SK-N-SH (cell line): ENCODE measurements at regions not wholly inside any gene's neighbourhood (a gene's known extent, or its start where the extent isn't known, plus 50 kb on each side); places are given as distances from the start of the nearest gene placed in this dataset.

Experiments
- CTCF ChIA-PET: fragments of 300-600, 350-600 bp; formaldehyde crosslinking; extraction: SDS; loops from one replicate; lab custom pipeline; 2021; lab: Yijun Ruan, JAX
- POLR2A ChIA-PET: fragments of 350-600 bp; sonication (Branson Sonifier 250); formaldehyde crosslinking; extraction: SDS; loops from one replicate; lab custom pipeline; 2020; ENCODE audit warnings: antibody characterized with exemption, inconsistent platforms; lab: Yijun Ruan, JAX
- DNase-seq: peaks from one replicate; pipeline ENCODE4 v3.0.0; 2012
- H2AFZ ChIP-seq: fragments of 200-600 bp; sonication (generic); 2 replicates; pipeline ENCODE4 v1.8.1; 2016; ENCODE audit warnings: antibody characterized with exemption, mild to moderate bottlenecking, low read depth
- H3F3A ChIP-seq: fragments of 200-600 bp; sonication (generic); replicated peaks from 2 replicates; pipeline ENCODE3; 2016; ENCODE audit warnings: antibody characterized with exemption, mild to moderate bottlenecking; ENCODE audit not compliant: insufficient read depth
- H3K27ac ChIP-seq, 2 experiments: fragments of 200-500 bp in 1 of 2; fragments of 200-600 bp in 1 of 2; sonication (Bioruptor generic) in 1 of 2; sonication (generic), shearing (Covaris generic) in 1 of 2; 2 replicates each; pipeline versions ENCODE4 v1.5.1 to v1.6.1; 2014 to 2016; ENCODE audit warnings: low read depth in 2 of 2, inconsistent platforms in 1 of 2, low read length in 1 of 2, mild to moderate bottlenecking in 1 of 2, mixed read lengths in 1 of 2
- H3K27me3 ChIP-seq: fragments of 200-600 bp; sonication (generic), shearing (Covaris generic); 2 replicates; pipeline ENCODE4 v1.6.1; 2016; ENCODE audit warnings: mixed run types; ENCODE audit not compliant: insufficient read depth
- H3K36me3 ChIP-seq, 2 experiments: fragments of 200-500 bp in 1 of 2; fragments of 200-600 bp in 1 of 2; sonication (Bioruptor generic) in 1 of 2; sonication (generic) in 1 of 2; replicated peaks in 1 of 2; 2 replicates each; pipeline versions ENCODE3 to v1.5.1; 2014 to 2016; ENCODE audit warnings: low read length in 1 of 2, mild to moderate bottlenecking in 1 of 2; ENCODE audit not compliant: insufficient read depth in 2 of 2, control insufficient read depth in 1 of 2
- H3K4me1 ChIP-seq, 2 experiments: fragments of 200-500 bp in 1 of 2; fragments of 200-600 bp in 1 of 2; sonication (Bioruptor generic) in 1 of 2; sonication (generic), shearing (Covaris generic) in 1 of 2; 2 replicates each; pipeline versions ENCODE4 v1.5.1 to v1.6.1; 2014 to 2016; ENCODE audit warnings: low read depth in 1 of 2, low read length in 1 of 2, mixed run types in 1 of 2; ENCODE audit not compliant: insufficient read depth in 2 of 2, control insufficient read depth in 1 of 2
- H3K4me2 ChIP-seq: fragments of 200-600 bp; sonication (generic), shearing (Covaris generic); 2 replicates; pipeline ENCODE4 v1.6.1; 2017; ENCODE audit warnings: mixed run types
- H3K4me3 ChIP-seq, 2 experiments: fragments of 200-500 bp in 1 of 2; fragments of 200-600 bp in 1 of 2; sonication (Bioruptor generic) in 1 of 2; sonication (generic), shearing (Covaris generic) in 1 of 2; 2 replicates each; pipeline versions ENCODE4 v1.5.1 to v1.8.1; 2014 to 2016; ENCODE audit warnings: low read depth in 2 of 2, inconsistent platforms in 1 of 2, low read length in 1 of 2, mild to moderate bottlenecking in 1 of 2, mixed read lengths in 1 of 2, moderate library complexity in 1 of 2
- H3K79me2 ChIP-seq: fragments of 200-600 bp; sonication (generic); 2 replicates; pipeline ENCODE4 v1.8.1; 2017; ENCODE audit warnings: mild to moderate bottlenecking; ENCODE audit not compliant: insufficient read depth
- H3K9ac ChIP-seq: fragments of 200-600 bp; sonication (generic); 2 replicates; pipeline ENCODE4 v1.6.1; 2017; ENCODE audit warnings: mixed run types
- H3K9me2 ChIP-seq: fragments of 200-600 bp; sonication (generic); 2 replicates; pipeline ENCODE4 v1.6.1; 2017; ENCODE audit warnings: mixed run types
- H3K9me3 ChIP-seq: fragments of 200-600 bp; sonication (generic); 2 replicates; pipeline ENCODE4 v1.6.1; 2017; ENCODE audit warnings: mixed run types, mild to moderate bottlenecking, moderate library complexity
- H4K20me1 ChIP-seq: fragments of 200-600 bp; sonication (generic); 2 replicates; pipeline ENCODE4 v1.6.1; 2017; ENCODE audit warnings: mild to moderate bottlenecking, mixed run types; ENCODE audit not compliant: insufficient read depth
- CHD2 ChIP-seq: fragments of 150-350 bp; IDR thresholded peaks from 2 replicates; pipeline ENCODE4 v1.6.1; 2018; ENCODE audit warnings: low read length; ENCODE audit not compliant: partially characterized antibody
- ELF1 ChIP-seq: IDR thresholded peaks from 2 replicates; pipeline ENCODE4 v1.4.0; 2012
- EP300 ChIP-seq, 2 experiments: IDR thresholded peaks; 2 replicates each; pipeline versions ENCODE4 v1.4.0 to v1.6.1; 2012; ENCODE audit warnings: borderline replicate concordance in 1 of 2, low read depth in 1 of 2, low read length in 1 of 2
- EZH2phosphoT487 ChIP-seq: fragments of 200-600 bp; sonication (generic); IDR thresholded peaks from 2 replicates; pipeline ENCODE4 v1.6.1; 2017; ENCODE audit warnings: low read depth, mixed run types, mild to moderate bottlenecking, antibody characterized with exemption, moderate library complexity, borderline replicate concordance
- FOXJ3 ChIP-seq: sonication (generic); formaldehyde crosslinking; IDR thresholded peaks from 2 replicates; pipeline ENCODE4 v1.5.1; 2020; ENCODE audit warnings: mild to moderate bottlenecking, missing genetic modification reagents
- FOXM1 ChIP-seq: IDR thresholded peaks from 2 replicates; pipeline ENCODE4 v1.4.0; 2012; ENCODE audit warnings: low read depth, mild to moderate bottlenecking
- GABPA ChIP-seq: IDR thresholded peaks from 2 replicates; pipeline ENCODE4 v1.4.0; 2012; ENCODE audit warnings: low read depth, mild to moderate bottlenecking
- GATA2 ChIP-seq: sonication (generic); formaldehyde crosslinking; IDR thresholded peaks from 2 replicates; pipeline ENCODE4 v1.5.0; 2020; ENCODE audit warnings: mild to moderate bottlenecking, missing genetic modification reagents
- MXI1 ChIP-seq: IDR thresholded peaks from 2 replicates; pipeline ENCODE4 v1.6.1; 2012; ENCODE audit warnings: mild to moderate bottlenecking, low read depth, low read length, improper control_type of control experiment
- NFIC ChIP-seq: IDR thresholded peaks from 2 replicates; pipeline ENCODE4 v1.4.0; 2012; ENCODE audit warnings: borderline replicate concordance
- NRF1 ChIP-seq: IDR thresholded peaks from 2 replicates; pipeline ENCODE4 v1.6.1; 2012; ENCODE audit warnings: low read depth, mild to moderate bottlenecking, low read length
- POLR2AphosphoS5 ChIP-seq: IDR thresholded peaks from 2 replicates; pipeline ENCODE4 v1.6.1; 2012; ENCODE audit warnings: low read depth, low read length
- RAD21 ChIP-seq: IDR thresholded peaks from 2 replicates; pipeline ENCODE4 v1.6.1; 2012; ENCODE audit warnings: mild to moderate bottlenecking, low read length
- RFX5 ChIP-seq: IDR thresholded peaks from 2 replicates; pipeline ENCODE4 v1.6.1; 2012; ENCODE audit warnings: mild to moderate bottlenecking, improper control_type of control experiment, low read length
- SIN3A ChIP-seq: IDR thresholded peaks from 2 replicates; pipeline ENCODE4 v1.6.1; 2012; ENCODE audit warnings: low read depth, mild to moderate bottlenecking, low read length, moderate library complexity, borderline replicate concordance
- TAF1 ChIP-seq: IDR thresholded peaks from 2 replicates; pipeline ENCODE4 v1.6.1; 2012; ENCODE audit warnings: low read depth, mild to moderate bottlenecking, low read length, moderate library complexity, borderline replicate concordance
- YY1 ChIP-seq: IDR thresholded peaks from 2 replicates; pipeline ENCODE4 v1.4.0; 2012; ENCODE audit warnings: low read depth, mild to moderate bottlenecking
- WGBS: methylation state at CpG from one replicate; pipeline ENCODE4 v1.1.6; 2017; ENCODE audit warnings: low lambda C conversion rate; 5-methylcytosine and 5-hydroxymethylcytosine counted together
- TF ChIP-seq, protein P1 (sequence below): fragments of 150-350 bp; IDR thresholded peaks from 2 replicates; pipeline ENCODE4 v1.6.1; 2017; ENCODE audit warnings: antibody characterized with exemption, low read length, low read depth, borderline replicate concordance
- TF ChIP-seq, protein P2 (sequence below): IDR thresholded peaks from 2 replicates; pipeline ENCODE4 v1.4.0; 2012; ENCODE audit warnings: low read depth
- TF ChIP-seq, protein P3 (sequence below): IDR thresholded peaks from 2 replicates; pipeline ENCODE4; 2012
- TF ChIP-seq, protein P4 (sequence below): IDR thresholded peaks from 2 replicates; pipeline ENCODE4 v1.4.0; 2012; ENCODE audit warnings: low read depth, borderline replicate concordance
- TF ChIP-seq, protein P5 (sequence below): fragments of 150-350 bp; IDR thresholded peaks from 2 replicates; pipeline ENCODE4 v1.6.1; 2016; ENCODE audit warnings: mild to moderate bottlenecking, low read depth, low read length

DNA sequence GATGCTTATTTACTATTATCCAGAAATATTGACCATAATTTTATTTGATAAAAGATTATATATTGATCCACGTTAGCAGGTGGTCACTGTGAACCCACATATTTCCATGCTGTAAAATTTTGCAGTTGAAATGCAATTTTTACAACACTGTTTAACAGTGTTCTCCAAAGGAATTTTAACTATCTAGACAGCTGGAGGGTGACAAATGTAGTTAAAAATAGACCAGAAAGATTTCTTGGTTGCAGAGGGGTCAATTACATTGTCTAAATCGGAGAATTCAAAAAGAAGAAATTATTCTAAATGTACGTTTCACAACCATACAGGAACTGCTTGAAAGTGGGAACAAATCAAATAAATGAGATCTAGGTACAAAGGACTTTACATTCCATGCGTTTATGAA, 625.2 kb upstream of the NCAM2 start:
- under 1% methylated on average over 4 of the region's 4 CpGs for WGBS
- Histone ChIP-seq H3K9ac (no peak overlapping the region), H3K9me2 (no peaks in the 10 kb centered on the region), H3K27ac (no peak overlapping the region), H3K79me2 (no peaks in the 10 kb centered on the region), H3K4me2 (no peak overlapping the region), H2AFZ (no peak overlapping the region), H3K4me1 (no peaks in the 10 kb centered on the region), H3K9me3 (no peaks in the 10 kb centered on the region; the same call in 1 of the 2 replicates), H3K4me3 (no peak overlapping the region), H4K20me1 (no peaks in the 10 kb centered on the region), H3K27me3 (no peaks in the 10 kb centered on the region)
- DNase-seq = no peak
- POLR2A ChIA-PET = no interaction called here
- TF ChIP-seq NFIC = no peak
- TF ChIP-seq MXI1 = no peak
- TF ChIP-seq GABPA = no peak
- no peak for TF ChIP-seq GATA2 (CRISPR knock-in tag)
- TF ChIP-seq RAD21 = no peak
- TF ChIP-seq, protein P1, sequence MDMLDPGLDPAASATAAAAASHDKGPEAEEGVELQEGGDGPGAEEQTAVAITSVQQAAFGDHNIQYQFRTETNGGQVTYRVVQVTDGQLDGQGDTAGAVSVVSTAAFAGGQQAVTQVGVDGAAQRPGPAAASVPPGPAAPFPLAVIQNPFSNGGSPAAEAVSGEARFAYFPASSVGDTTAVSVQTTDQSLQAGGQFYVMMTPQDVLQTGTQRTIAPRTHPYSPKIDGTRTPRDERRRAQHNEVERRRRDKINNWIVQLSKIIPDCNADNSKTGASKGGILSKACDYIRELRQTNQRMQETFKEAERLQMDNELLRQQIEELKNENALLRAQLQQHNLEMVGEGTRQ = no peak
- no peak for TF ChIP-seq RFX5
- no peak for TF ChIP-seq FOXJ3
- TF ChIP-seq, protein P2, sequence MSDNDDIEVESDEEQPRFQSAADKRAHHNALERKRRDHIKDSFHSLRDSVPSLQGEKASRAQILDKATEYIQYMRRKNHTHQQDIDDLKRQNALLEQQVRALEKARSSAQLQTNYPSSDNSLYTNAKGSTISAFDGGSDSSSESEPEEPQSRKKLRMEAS = no peak
- no peak for TF ChIP-seq YY1
- TF ChIP-seq, protein P3, sequence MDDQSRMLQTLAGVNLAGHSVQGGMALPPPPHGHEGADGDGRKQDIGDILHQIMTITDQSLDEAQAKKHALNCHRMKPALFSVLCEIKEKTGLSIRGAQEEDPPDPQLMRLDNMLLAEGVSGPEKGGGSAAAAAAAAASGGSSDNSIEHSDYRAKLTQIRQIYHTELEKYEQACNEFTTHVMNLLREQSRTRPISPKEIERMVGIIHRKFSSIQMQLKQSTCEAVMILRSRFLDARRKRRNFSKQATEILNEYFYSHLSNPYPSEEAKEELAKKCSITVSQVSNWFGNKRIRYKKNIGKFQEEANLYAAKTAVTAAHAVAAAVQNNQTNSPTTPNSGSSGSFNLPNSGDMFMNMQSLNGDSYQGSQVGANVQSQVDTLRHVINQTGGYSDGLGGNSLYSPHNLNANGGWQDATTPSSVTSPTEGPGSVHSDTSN = no peak
- no peak for TF ChIP-seq CHD2
- TF ChIP-seq FOXM1 = no peak
- TF ChIP-seq, protein P4, sequence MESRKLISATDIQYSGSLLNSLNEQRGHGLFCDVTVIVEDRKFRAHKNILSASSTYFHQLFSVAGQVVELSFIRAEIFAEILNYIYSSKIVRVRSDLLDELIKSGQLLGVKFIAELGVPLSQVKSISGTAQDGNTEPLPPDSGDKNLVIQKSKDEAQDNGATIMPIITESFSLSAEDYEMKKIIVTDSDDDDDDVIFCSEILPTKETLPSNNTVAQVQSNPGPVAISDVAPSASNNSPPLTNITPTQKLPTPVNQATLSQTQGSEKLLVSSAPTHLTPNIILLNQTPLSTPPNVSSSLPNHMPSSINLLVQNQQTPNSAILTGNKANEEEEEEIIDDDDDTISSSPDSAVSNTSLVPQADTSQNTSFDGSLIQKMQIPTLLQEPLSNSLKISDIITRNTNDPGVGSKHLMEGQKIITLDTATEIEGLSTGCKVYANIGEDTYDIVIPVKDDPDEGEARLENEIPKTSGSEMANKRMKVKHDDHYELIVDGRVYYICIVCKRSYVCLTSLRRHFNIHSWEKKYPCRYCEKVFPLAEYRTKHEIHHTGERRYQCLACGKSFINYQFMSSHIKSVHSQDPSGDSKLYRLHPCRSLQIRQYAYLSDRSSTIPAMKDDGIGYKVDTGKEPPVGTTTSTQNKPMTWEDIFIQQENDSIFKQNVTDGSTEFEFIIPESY = no peak
- TF ChIP-seq ELF1 = no peak
- TF ChIP-seq, all 33 proteins: peak for 0
- Histone ChIP-seq H3F3A (no peaks in the 10 kb centered on the region), H3K36me3 (no peaks in the 10 kb centered on the region)
- CTCF ChIA-PET = no interaction called here

DNA sequence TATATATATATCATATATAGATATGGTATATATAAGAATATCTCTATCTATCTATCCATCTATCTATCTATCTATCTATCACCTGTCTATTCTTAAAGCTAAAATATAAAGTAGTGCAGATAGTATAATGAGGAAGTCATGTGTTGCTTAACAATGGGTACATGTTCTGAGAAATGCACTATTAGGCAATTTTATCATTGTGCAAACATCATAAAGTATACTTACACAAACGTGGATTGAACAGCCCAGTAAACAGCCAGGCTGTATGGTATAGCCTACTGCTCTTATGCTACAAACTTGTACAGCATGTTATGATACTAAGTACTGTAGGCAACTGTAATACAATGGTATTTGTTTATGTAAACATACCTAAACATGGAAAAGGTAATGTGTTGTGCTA, 621.0 kb upstream of the NCAM2 start:
- no peak overlapping the region for H3K4me2 ChIP-seq
- H3K79me2 ChIP-seq = no peaks in the 10 kb centered on the region
- no peaks in the 10 kb centered on the region for H3K36me3 ChIP-seq
- POLR2A ChIA-PET = no interaction called here
- no peak for DNase-seq
- H3K4me3 ChIP-seq = no peak overlapping the region
- no peaks in the 10 kb centered on the region for H3K27me3 ChIP-seq
- H2AFZ ChIP-seq = no peak overlapping the region
- H4K20me1 ChIP-seq = no peaks in the 10 kb centered on the region
- no peaks in the 10 kb centered on the region for H3F3A ChIP-seq
- CTCF ChIA-PET = no interaction called here
- 0% methylated on average over 1 of the region's 1 CpG for WGBS
- H3K27ac ChIP-seq = no peak overlapping the region
- no peaks in the 10 kb centered on the region for H3K9me2 ChIP-seq
- H3K9me3 ChIP-seq = no peaks in the 10 kb centered on the region; the same call in 1 of the 2 replicates
- no peak overlapping the region for H3K9ac ChIP-seq
- no peaks in the 10 kb centered on the region for H3K4me1 ChIP-seq
- no peak for TF ChIP-seq TAF1
- no peak for TF ChIP-seq RAD21
- TF ChIP-seq ELF1 = no peak
- no peak for TF ChIP-seq RFX5
- no peak for TF ChIP-seq POLR2AphosphoS5
- TF ChIP-seq, protein P2 = no peak
- TF ChIP-seq EP300 (IDR thresholded peaks at IDR 0.05; ENCODE audit: borderline replicate concordance in 1 of 2, low read depth in 1 of 2, low read length in 1 of 2) = no peak
- TF ChIP-seq GABPA = no peak
- no peak for TF ChIP-seq EZH2phosphoT487
- TF ChIP-seq, protein P5, sequence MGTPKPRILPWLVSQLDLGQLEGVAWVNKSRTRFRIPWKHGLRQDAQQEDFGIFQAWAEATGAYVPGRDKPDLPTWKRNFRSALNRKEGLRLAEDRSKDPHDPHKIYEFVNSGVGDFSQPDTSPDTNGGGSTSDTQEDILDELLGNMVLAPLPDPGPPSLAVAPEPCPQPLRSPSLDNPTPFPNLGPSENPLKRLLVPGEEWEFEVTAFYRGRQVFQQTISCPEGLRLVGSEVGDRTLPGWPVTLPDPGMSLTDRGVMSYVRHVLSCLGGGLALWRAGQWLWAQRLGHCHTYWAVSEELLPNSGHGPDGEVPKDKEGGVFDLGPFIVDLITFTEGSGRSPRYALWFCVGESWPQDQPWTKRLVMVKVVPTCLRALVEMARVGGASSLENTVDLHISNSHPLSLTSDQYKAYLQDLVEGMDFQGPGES = no peak
- no peak for TF ChIP-seq NRF1
- TF ChIP-seq, protein P4 = no peak
- no peak for TF ChIP-seq SIN3A
